Stimulated activated CD4-positive, alpha-beta T cell treated with anti-CD3 and anti-CD28 coated beads, Interleukin-1b, Interleukin-23, amount 100 ng/mL, for 24 hours (primary cell): ENCODE measurements at regions not wholly inside any gene's neighbourhood (a gene's known extent, or its start where the extent isn't known, plus 50 kb on each side); places are given as distances from the start of the nearest gene placed in this dataset.
"Not testable (repeated sequence)": the region's sequence is repeated elsewhere in the genome, so short reads cannot be mapped to it uniquely, and the experiment has no call there.

ENCODE experiments used
- DNase-seq, 4 experiments: peaks; one replicate each; pipeline ENCODE4 v3.0.0-alpha.2; 2020; ENCODE audit warnings: low read depth in 4 of 4, low spot score in 1 of 4

DNA sequence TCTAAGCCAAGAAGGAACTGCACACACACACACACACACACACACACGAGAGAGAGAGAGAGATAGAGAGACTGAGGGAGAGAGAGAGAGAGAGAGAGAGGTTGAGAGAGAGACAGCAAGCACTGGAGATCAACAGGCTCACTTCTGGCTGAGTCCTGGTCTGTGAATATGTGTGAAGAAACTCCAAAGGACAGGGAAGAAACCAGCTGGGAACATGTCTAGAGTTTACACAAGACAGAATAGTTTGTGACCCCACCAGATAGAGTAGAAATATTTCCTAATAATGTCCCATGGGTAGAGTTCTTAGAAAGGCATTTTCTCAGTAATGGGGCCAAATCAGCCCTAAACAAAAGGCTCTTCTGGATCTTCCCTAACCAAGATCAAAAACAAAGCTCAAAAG lies 155.5 kb upstream of the IGFBP3 start:
- DNase-seq: no peak

DNA sequence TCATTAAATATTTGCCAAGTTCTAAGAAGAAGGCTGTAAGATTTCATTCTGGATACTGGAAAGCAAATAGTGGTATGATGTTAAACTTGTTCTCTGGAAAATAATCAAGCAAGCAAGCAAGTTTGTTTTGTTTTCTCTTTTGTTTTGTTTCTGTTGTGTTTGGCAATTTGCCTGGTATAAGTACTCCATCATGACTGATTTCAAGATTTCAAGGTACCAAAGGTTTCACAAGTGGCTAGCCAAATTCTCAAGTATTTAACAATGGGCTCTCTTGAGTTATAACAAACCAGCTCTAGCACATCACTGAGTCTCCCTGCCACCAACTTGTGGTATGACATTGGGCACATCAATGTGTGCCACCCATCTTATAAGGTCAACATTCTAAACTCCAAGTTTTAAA lies 151.7 kb upstream of the IGFBP3 start:
- DNase-seq: no peak

DNA sequence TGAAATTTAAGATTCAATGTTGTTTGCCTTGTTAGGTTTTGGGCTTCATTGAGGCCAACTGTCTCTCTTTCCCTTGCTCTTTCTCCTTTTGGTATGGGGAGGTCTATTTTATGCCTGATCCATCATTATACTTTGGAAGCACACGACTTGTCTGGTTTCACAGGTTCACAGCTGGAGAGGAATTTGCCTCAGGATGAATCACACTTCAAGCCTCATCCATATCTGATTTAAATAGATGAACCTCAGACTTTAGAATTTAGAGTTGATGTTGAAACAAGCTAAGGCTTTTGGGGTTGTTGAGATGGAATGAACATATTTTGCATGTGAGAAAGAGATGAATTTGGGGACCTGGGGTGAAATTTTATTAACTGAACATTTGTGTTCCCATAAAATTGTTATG lies 150.5 kb upstream of the IGFBP3 start:
- DNase-seq: no peak

DNA sequence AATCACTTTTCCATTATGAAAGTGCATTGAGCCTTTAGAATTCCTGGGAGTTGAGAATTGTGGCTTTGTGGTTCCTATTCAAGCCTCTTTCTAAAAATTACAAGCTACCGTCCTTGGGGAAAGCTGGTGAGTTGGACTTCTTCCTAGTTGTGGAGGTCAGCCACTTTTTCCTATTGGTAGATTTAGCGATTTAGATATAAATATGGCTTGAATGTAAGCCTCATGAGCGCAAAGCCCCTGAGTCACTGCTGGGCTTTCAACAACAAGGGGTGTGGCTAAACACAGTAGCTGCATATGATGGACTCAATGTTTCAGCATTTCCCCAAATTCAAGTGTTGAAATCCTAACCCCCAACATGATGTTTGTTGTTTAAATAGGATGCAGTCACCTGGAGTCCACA lies 150.0 kb upstream of the IGFBP3 start:
- no peak for DNase-seq

DNA sequence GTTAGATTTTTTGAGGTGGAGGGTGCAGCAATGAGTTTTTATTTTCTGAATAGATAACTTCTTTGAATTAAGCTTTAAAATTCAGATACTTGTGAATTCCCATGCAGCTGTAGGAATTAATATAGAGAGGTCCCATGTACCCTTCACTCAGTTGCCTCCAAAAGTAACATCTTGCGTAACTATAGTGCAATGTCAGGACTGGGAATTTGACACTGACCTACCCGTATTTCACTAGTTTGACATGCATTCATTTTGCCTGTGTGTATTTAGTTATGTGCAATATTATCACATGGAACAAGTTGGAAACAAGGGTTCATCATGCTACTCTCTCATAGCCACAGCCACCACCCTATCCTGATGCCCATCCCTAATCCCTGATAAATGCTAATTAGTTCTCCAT lies 147.1 kb upstream of the IGFBP3 start:
- DNase-seq: no peak

DNA sequence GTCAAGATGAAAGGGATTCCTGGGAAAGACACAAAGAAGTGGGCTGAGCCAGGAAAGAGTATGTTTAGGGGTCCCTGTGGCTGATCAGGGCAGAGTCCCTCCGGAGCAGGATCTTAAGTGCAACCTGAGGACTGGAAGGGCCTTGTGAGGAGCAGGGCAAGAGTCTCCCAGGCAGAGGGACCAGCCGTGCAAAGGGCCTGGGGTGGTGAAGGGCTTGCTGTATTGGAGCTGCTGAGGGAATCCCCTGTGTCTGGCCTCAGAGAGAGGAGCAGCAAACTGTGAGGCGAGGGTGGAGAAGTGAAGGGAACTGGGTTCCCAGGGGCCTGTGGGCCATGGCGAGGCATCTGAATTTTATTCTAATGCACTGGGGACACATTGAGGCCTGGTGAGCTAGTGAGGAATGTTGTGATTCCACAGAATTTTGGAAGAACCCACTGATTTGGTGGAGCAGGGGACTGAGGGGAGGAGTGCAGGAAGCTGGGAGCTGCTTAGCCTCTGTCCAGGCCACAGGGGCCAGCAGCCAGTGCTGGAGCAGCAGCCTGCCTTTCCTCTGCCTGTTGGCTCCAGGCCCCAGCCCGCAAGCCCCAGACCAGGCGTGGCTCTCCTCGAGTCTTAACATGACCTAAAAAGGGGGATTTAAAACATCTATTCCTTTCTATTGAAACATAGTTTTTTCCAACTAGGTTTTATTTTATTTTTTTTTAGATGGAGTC lies 138.4 kb upstream of the IGFBP3 start:
- no peak for DNase-seq

DNA sequence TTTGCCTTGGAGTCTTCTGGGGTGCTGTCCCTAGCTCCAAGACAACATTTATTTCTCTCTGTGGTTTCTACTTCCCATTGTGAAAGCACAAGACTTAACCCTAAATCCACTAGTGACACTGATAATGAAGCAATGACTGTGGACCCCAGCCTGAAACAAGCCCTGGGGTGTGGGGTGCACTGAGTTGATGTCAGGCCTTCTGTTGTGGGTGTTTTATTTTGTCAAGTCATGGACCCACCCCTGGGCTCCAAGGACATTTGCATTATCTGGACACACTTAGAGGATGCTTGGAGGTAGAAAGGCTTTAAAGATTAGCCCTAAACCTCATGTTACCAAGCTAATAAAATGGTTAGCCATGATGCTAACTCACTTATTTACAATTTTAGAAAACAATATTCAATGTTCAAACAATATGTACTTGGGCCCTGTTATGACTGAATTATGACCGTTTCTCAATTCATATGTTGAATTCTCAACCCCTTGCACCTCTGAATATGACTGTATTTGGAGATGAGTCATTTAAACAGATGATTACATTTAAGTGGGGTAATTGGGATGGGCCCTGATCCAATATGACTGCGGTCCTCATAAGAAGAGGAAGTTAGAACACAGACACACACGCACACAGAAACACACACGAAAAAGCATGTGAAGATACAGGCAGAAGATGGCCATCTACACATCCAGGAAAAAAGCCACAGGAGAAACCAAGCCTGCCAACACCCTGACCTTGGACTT lies 137.2 kb upstream of the IGFBP3 start:
- DNase-seq: no peak

DNA sequence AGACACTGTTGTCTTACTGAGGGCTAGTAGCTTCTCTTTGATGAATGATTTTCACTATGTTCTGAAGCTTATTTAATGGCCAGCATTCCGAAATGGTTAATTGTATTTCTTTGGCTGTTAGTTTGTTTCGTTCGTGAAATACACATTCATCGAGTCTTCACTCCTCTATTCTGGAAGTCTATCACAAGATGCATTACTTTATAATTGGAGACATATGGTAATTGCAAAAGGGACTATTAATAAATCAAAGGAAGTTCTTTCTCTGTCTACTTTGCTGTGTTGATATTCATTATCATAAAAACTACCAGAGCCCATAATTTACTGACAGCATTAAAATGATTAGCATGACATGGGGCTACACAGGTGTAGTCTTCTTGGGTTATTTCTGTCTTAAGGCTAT lies 133.8 kb upstream of the IGFBP3 start:
- DNase-seq: no peak

DNA sequence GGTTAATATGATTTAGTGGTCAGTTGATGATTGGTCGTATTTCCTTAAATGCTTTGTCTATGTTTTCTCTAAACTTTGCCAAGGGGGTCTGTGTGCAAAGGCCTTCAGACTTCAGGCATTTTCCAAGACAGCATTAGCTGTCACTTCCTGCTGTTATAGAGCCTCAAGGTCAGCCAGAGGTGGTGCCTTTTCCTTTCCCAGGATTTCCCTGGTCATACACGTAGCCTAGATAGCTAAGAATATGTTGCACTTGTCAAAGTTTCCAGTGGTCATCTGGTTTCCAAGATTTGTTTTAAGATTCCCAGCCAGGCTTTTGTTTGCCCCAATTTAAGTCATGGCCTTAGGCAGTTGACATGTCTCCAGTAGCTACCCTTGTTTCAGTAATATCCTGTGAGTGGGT lies 133.2 kb upstream of the IGFBP3 start:
- DNase-seq: no peak

DNA sequence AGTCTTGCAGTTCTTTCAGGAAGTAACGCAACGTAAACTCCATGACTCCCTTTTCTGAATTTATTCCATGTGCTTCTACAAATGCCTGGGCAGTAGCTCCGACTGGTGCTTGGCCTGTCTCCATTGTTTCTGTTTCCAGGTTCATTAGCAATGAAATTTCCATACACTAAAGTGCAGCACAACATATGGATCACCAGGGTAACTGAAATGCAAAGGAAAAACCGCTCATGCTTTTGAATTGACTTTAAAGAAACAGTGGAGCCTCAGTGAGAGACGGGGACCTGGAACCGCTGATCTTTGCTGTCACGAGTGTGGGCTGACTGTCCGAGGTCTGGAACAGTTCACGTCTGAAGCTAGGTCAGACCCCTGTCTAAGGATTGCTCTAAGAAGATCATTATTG lies 126.5 kb upstream of the IGFBP3 start:
- DNase-seq: no peak

DNA sequence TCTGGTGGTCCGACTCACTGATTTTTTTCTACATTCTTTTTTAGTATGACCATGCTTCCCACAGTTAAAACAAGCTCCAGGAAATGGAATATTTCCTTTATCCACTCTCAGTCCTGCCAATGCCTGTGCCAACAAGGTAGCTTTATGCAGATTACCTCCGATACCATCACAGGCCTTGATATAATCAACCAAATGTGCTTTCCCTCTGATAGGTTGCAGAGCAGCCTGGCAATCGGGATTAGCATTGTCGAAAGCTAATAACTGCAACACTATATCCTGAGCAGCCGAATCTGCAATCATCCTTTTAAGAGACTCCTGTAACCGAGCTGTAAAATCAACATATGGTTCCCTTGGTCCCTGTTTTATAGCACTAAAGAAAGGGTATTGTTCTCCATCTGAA lies 122.3 kb upstream of the IGFBP3 start:
- not testable (repeated sequence) for DNase-seq

DNA sequence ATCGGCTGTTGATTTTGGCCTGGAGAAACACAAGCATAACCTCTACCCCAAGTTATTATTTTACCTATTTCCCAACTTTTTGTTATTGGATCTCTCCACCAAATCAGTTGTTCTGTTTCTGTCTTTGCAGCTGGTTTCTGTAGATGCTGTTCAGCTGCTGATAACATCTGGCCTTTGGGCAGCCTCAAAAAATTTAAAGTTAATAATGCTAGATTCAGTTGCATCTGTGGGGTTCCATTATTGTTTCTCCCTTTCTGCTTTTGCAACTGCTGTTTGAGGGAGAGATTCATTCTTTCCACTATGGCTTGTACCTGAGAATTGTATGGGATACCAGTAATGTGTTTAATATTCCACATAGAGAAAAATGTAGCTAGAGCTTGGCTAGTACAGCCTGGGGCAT lies 118.7 kb upstream of the IGFBP3 start:
- DNase-seq: not testable (repeated sequence)

DNA sequence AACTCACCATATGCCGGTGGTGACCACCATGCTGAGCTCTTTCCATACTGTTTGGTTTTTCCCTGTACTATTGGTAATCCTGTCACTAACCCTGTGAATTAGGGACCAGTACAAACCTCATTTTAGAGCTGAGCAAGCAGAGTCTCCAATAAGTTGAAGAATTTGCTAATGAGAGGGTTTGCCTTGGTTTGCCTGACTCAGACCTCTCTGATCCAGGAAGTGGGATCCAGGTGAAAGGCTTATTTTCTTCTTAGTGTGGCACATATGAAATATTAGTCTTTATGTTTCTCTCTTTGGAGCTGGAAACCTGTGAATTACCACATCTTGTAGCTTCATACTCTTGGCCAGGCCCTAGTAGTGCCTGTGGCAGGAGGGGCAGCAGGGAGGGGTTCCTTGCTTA lies 114.1 kb upstream of the IGFBP3 start:
- no peak for DNase-seq

DNA sequence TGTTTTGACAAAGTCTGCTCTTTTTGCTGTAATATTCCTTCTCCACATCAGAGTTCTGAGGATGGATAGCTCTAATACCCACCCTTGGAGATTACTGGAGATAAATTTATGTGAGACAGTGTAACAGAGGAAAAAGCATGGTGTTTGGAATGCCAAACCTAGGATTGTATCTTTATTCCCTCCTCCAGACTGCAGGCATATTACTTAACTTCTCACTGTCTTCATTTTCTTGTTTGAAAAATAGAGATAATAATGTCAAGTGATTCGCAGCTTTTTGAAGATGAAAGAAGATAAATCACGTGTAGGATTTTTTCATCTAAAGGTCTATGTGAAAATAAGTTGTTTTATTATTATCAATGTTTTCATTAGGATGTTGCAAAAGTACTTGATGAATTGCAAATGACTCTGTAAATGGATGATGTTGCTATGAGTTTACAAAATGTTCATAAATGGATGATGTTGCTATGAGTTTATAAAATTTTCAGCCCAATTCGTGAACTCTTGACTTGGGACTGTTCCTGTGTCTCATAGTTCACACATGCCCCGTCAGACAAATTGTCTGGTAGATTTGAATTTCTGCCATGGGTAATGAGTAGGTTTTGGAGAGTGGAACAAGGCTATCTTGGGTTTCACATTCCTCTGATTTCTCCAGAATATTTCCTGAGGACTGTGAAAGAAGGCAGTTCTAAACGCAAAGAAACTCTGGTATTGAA lies 113.1 kb upstream of the IGFBP3 start:
- DNase-seq: no peak

DNA sequence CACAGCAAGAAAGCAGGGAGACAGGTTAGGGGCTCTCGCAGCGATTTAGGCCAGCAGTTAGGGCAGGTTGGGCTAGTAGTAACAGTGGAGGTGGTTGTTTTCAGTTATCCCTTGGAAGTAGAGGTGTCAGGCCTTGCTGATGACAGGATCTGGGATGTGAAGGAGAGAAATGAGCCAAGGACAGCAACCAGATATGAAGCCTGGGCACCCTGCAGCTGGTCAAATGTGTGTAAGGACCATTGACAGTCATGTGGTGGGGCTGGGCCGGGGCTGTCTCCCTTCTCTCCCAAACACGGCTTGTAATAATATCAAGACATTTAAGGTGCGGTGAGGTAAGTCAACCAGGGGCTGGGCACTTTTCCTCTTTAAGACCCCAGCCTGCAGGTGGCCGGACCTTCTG lies 112.5 kb upstream of the IGFBP3 start:
- DNase-seq: no peak

DNA sequence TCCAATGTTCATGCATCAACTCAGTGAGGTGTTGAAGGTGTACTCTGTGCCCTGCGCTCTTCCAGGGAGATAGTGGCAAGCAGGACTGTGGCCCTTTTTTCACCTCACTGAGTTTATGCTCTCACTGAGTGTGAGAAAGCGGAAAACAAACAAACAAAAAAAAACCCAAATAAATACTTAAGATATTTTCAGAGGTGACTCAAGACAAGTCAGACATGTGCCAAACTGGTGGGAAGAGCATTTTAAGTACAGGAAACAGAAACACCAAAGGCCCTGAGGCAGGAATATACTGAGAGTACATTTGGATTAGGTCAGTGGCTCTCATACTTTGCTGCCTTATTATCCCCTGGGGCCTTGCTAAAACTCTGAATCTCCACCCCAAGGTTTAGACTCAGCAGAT lies 111.9 kb upstream of the IGFBP3 start:
- DNase-seq: no peak

DNA sequence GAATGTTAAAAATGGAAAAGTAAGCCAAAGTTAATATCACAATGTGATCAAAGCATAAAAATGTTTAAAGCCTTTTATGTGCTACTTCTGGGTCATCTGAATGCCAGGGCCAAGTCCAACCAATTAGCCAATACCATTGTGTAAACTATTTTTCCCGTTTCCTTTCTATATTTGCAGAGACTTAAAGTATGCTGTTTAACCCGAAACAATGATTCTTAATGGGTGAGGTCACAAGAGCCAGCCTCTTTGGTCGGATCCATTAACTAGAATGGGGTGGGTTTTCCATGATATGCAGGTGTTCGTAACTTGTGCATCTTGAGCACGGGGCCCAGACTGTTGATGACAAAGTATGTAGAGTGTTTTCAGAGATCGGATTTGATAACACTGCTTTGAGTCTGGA lies 111.3 kb upstream of the IGFBP3 start:
- DNase-seq: no peak

DNA sequence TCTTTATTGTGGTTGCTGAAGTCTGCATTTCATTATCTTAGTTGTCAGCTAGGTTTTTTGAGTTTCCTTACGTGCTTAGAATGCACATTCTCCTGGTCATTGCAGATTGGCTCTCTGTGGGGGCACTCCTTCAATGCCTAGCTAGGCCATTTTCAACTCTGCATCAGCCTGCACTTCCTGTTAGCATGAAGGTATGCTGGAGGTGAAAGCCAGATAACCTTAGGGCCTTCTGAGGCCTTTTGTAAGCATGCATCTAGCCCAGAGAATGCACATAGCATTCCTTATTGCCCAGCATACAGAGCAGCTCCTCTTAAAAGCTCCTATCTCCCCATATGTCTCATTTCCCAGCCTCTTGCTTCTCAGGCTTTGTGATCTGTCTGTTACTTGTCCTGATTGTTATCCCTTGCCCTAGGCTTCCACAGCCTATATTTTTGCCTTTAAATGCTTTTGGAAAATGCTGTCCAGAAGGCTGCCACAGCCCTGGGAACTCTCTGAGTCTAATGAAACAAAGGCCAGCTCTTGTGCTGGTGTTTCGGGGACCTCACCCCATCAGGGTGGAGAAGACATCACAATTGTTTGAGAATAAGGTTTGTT lies 108.1 kb upstream of the IGFBP3 start:
- no peak for DNase-seq

DNA sequence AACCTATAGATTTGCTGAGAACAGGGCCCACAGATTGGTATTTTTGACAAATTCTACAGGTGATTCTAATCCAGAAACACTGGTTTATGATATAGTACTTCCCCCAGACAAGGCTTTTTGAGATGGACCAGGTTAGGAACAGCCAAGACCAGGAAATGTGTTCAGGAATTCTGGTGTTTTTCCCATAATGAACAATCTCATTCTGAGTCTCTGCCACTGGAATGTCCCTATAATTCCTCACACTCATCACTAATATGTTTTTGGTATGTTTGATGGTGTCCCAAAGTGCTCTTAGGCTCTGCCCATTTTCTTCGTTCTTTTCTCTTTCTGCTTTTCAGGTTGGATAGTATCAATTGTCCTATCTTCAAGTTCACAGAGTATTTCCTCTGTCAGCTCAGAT lies 107.2 kb upstream of the IGFBP3 start:
- DNase-seq: no peak

DNA sequence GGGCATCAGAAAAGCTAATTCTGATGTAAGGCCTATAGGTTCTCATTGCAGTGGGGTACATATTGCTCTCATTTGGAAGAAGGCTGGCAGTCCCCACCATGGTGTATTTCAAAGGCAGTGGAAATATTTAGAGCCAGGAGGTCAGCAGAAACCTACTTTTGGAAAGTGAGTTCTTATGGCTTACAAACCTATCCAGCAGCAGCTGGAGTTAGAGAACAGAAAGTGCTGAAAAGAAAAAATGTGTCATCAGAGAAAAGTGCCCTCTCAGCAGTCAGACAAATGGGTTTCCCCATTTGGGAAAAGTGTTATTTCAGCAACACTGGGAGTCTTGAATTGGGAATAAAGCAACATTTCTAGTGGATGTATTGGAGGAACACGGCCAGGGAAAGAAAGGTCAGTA lies 105.7 kb upstream of the IGFBP3 start:
- DNase-seq: no peak

DNA sequence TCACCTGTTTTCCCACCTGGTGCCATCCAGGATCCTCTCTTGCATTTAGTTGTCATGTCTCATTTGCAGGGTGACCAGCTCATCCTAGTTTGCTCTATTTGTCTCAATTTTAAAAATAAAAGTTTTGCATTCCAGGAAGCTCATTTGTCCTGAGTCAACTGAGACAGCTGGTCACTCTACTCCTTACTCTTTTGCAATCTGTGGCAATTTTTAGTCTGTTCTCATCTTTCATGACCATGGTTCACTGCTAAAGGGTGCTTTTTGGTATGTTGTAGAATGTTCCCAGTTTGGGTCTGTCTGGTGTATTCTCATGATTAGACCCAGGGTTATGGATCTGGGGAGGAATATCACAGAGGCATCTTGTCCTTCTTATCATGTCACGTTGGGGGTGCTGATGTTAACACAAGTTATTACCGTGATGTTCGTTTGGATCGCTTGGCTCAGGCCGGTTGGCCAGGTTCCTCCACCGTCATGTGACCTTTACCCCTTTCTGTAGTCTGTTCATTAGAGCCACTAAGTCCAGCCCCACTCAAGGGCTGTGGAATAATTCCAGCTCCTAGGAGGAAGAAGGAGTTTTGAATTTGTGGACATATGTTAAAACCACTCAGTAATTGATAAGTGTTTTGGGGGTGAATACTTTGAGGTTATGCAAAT lies 103.3 kb upstream of the IGFBP3 start:
- DNase-seq: no peak

DNA sequence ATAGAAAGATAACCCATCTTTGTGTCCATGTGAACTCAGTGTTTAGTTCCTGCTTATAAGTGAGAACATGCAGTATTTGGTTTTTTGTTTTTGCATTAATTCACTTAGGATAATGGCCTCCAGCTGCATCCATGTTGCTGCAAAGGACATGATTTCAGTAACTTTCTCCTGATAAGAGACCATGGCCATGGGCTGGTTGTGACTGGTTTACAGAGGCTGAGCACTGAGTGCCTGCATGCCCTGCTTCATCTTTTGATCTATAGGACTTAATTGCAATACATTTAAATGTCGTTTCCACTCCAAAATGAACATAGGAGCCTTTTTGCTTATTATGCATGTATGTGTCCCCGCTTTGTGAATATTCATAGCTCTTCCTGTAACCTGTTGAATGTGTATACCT lies 101.3 kb upstream of the IGFBP3 start:
- no peak for DNase-seq
